Activated T-cell treated with anti-CD3 and anti-CD28 coated beads, Interleukin-2, amount 50 U/mL, for 4 hours (primary cell): ENCODE measurements at regions not wholly inside any gene's neighbourhood (a gene's known extent, or its start where the extent isn't known, plus 50 kb on each side); places are given as distances from the start of the nearest gene placed in this dataset.

Experiments
- ATAC-seq, 2 donors: fragments of 200-7000 bp; cut with Tn5 transposase; one replicate each; pipeline ENCODE4 v1.10.0; 2021
- DNase-seq: peaks from one replicate; pipeline ENCODE4 v3.0.0-alpha.2; 2020
- H3K27me3 Mint-ChIP-seq: one replicate; pipeline ENCODE4 v1.8.0; 2021; ENCODE audit warnings: low read depth, mixed read lengths
- H3K36me3 Mint-ChIP-seq: one replicate; pipeline ENCODE4 v1.8.0; 2022; ENCODE audit warnings: mixed read lengths; ENCODE audit not compliant: insufficient read depth
- H3K4me1 Mint-ChIP-seq: one replicate; pipeline ENCODE4 v1.8.0; 2021; ENCODE audit warnings: low read depth, mixed read lengths
- H3K4me3 Mint-ChIP-seq: one replicate; pipeline ENCODE4 v1.8.0; 2021; ENCODE audit warnings: mild to moderate bottlenecking, moderate library complexity, mixed read lengths
- H3K9me3 Mint-ChIP-seq: one replicate; pipeline ENCODE4 v1.8.0; 2021; ENCODE audit warnings: mixed read lengths

DNA sequence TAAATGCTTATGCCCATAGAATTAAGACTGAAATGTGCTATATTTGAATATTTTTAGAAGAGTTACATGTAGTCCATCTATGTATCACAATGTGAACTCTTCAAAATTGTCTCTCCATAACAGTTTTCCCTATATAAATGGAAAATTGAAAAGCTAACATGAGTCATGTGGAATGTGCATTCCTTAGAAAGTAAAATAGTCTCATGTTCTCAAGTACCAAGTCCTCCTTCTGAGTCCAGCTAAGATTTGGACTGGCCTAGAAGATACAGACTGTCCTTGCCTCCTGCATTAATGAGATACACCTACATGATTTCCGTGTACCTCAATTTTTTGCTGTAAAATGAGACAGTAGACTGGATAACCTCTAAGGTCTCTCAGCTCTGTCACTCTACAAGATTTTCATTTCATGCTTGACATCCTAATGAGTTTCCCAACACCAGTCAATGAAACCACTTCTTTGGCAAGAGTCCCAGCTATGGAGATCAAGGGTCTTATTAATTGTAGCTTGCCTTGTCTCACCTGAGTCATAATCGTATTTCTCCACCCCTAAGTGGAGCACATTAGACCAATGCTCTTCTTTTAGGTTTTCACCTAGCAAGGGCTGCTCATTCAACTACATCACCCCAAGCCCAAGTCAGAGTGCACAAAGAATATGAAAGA is 350.6 kb upstream of the IL12A start:
- Mint-ChIP-seq H3K4me1 (no peaks in the 10 kb centered on the region), H3K4me3 (no peak overlapping the region), H3K9me3 (no peaks in the 10 kb centered on the region), H3K36me3 (no peaks in the 10 kb centered on the region), H3K27me3 (no peaks in the 10 kb centered on the region)
- DNase-seq = no peak
- no peak for ATAC-seq

DNA sequence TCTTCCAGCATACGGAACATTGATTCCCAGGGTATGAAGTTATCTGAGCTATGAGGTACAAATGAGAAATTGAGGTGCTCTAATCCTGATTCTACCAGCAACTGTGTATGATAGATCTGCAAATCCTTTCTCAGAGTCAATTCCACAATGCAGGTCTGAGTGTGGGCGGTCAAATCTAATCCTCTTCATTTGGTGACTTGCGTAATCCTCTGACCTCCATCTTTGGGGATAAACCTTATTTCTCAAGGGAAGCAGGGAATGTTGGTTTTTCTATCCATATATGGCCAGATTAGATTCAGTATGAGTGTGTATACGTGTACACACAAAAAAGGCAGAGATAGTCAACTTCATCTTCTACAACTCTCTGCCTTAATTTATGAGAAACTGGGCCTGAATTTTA is 348.4 kb upstream of the IL12A start:
- no peaks in the 10 kb centered on the region for H3K9me3 Mint-ChIP-seq
- ATAC-seq (no peak), DNase-seq (no peak)
- no peaks in the 10 kb centered on the region for H3K4me1 Mint-ChIP-seq
- H3K4me3 Mint-ChIP-seq = no peak overlapping the region
- H3K36me3 Mint-ChIP-seq = no peaks in the 10 kb centered on the region
- no peaks in the 10 kb centered on the region for H3K27me3 Mint-ChIP-seq

DNA sequence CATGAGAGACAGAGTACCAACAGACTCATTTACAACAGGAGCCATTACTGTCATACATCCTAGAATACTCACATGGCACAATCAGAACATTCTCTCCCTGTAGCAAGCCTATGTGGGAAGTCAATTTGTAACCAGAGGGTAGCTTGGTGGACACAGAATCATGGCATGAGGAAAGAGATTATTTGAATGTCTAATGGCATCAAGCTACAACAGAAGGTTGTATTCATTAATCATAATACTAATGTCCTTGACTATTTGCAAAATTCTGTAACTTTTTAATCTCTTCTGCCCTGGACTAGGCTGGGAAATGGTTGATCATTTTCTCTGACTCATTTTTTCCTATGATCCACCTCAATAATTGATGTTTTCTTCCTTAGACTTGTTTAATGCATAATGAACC is 345.2 kb upstream of the IL12A start:
- Mint-ChIP-seq H3K4me3 (no peak overlapping the region), H3K9me3 (no peaks in the 10 kb centered on the region), H3K36me3 (no peaks in the 10 kb centered on the region), H3K4me1 (no peaks in the 10 kb centered on the region), H3K27me3 (no peaks in the 10 kb centered on the region)
- DNase-seq (no peak), ATAC-seq (no peak)

DNA sequence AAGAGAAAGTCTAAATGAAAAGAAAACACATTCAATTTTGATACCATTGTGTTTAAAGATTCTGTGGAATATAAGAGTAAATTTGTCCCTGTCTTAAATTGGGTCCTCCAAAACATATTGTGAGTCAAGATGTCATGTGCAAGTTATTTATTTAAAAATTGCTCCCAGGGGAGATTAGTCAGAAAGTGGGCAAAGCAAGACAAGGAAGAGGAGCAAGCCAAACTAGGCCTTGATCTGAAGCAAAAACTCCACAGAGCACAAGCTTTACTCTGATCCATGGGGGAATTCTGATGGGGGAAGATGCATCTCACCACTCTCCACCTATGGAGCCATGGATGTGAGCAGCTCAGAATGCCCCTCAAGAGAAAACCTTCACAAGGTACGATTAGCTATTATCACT is 342.8 kb upstream of the IL12A start:
- Mint-ChIP-seq H3K27me3 (no peaks in the 10 kb centered on the region), H3K36me3 (no peaks in the 10 kb centered on the region), H3K9me3 (no peaks in the 10 kb centered on the region), H3K4me1 (no peaks in the 10 kb centered on the region), H3K4me3 (no peak overlapping the region)
- ATAC-seq (no peak), DNase-seq (no peak)

DNA sequence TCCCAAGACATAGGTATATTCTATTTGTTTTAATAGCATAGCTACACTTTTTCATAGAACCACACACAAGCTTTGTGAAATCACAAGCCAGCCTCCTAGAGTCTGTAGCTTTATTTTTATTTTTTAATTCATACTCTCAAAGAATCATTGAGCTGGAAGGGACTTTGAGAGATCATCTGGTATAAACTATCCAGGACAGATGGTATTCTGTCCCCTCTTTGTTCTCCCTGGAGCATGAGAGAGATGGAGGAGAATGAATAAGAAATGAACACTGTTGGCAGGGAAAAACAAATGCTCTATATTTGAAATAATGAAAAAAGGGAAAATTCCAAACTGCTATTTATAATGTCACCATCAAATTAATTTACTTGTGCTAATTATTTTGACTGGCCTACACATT is 338.7 kb upstream of the IL12A start:
- DNase-seq = no peak
- no peaks in the 10 kb centered on the region for H3K36me3 Mint-ChIP-seq
- H3K4me3 Mint-ChIP-seq = no peak overlapping the region
- H3K27me3 Mint-ChIP-seq = no peaks in the 10 kb centered on the region
- H3K9me3 Mint-ChIP-seq = no peaks in the 10 kb centered on the region
- H3K4me1 Mint-ChIP-seq = no peaks in the 10 kb centered on the region
- no peak for ATAC-seq

DNA sequence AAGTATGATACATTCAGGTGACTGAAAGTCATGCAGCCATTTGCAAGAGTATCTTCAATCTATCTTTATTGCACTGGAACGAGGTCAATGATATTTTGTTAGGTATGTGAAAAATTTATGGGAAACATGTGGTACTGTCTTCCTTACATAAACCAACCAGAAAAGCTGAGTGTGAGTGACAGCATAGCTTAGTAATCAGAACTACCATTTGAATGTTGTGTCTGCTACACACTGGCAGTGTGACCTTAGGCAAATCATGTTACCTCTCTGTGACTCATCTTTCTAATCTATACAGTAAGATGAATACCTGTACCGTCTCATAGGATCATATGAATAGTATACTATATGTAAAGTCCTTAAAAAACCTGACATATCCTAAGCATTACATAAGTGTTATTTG is 337.9 kb upstream of the IL12A start:
- DNase-seq (no peak), ATAC-seq (no peak)
- Mint-ChIP-seq H3K9me3 (no peaks in the 10 kb centered on the region), H3K36me3 (no peaks in the 10 kb centered on the region), H3K4me3 (no peak overlapping the region), H3K27me3 (no peaks in the 10 kb centered on the region), H3K4me1 (no peaks in the 10 kb centered on the region)

DNA sequence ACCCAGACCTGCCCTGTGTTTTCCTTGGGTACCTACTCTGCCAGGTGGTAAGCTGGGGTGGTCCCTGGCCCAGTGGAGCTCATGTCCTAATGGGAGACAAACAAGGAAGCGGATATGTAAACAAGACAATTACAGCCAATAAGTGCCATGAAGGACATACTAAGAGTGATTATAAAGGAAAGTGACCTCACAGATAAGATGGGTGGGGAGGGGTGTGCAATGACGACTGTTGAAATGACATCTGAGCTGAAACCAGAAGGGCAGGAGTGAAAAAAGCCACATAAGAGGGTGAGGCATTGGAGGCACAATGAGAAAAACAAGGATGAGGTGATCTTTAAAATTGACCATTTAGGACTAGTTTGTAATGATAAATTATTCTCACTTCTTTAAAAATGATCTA is 336.2 kb upstream of the IL12A start:
- H3K4me3 Mint-ChIP-seq = no peak overlapping the region
- H3K9me3 Mint-ChIP-seq = no peaks in the 10 kb centered on the region
- H3K36me3 Mint-ChIP-seq = no peaks in the 10 kb centered on the region
- ATAC-seq = no peak
- no peaks in the 10 kb centered on the region for H3K27me3 Mint-ChIP-seq
- no peak for DNase-seq
- no peaks in the 10 kb centered on the region for H3K4me1 Mint-ChIP-seq

DNA sequence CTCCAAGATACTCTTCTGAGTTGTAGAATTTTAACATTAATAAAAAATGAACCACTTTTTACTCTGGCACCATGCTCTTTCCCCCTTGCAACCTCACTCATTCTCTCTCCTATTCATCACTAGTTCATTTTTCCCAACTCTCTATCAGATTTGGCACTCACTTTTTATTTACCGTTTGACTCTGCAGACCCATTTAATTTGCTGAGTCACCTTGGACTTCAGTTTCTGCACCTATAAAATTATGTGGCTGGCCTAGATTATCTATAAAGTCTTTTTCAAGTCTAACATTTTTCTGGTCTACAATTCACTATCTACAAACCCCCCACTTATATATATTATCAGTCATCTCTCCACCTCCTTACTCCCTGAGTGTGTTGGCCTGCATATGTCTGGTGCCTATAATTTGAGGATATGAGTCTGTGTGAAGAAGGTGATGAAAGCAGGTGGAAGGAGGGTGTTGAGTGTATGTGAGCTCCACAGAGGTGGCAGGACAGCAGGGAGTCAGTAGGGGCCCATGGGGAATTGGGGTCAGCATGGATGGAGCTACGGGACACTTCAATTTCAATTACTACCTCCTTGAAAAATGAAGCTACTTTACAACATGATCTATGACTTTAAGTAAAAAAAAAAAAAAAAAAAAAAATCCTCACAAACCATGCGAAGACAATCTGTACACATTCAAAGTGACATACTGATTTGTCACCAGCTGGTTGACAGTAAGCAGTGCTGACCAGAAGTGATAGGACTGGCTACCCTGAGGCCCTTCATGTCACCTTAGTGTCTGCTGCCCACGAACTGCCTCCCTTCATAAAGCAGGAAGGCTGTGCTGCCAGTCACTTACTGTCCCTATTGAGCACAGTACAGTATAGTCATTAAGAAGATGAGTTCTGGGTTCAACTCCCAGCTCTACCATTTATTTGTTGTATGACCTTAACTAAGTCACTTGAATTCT is 334.2 kb upstream of the IL12A start:
- H3K4me1 Mint-ChIP-seq = no peaks in the 10 kb centered on the region

DNA sequence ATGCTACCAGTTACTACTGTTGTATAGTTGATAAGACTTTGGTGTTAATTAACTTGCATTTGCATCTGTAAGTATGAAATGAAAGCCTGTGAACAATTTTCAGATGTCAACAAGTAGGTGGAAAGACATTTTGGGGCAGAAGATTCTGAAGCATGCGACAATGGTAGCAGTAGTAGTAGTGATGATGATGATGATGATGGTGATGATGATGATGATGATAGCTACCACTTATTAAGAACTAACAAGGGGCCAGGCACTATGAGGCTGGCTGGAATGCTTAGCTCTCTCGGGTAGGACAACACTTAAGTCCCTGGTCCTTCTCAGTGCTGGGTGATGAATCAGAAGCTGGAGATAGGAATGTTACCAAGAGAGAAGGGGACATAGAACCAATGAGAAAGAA is 333.4 kb upstream of the IL12A start:
- H3K4me1 Mint-ChIP-seq = no peaks in the 10 kb centered on the region
- no peak overlapping the region for H3K4me3 Mint-ChIP-seq
- H3K27me3 Mint-ChIP-seq = no peaks in the 10 kb centered on the region
- H3K36me3 Mint-ChIP-seq = no peaks in the 10 kb centered on the region
- H3K9me3 Mint-ChIP-seq = no peaks in the 10 kb centered on the region
- no peak for ATAC-seq
- no peak for DNase-seq

More for the DNA sequence above, 334.2 kb upstream of the IL12A start:
- Mint-ChIP-seq H3K9me3 (no peaks in the 10 kb centered on the region), H3K27me3 (no peaks in the 10 kb centered on the region), H3K4me3 (no peak overlapping the region), H3K36me3 (no peaks in the 10 kb centered on the region)
- ATAC-seq = no peak
- DNase-seq = no peak

DNA sequence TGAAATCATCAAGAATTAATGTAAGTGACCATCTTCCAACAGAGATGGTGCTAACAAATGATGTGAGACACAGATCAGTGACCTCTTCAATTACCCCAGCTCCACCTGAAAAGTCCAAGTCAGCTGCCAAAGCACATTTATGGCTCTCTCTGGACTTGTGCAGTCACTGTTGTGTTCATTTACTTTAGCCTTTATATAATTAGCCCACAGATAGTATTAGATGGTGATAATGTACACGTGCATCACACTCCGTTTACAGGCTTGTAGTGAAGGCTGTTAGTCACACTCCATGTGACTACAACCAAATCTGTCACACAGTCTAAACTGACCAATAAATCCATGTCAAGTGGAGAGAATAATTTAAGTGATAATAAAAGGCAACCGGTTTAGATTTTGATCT is 331.5 kb upstream of the IL12A start:
- ATAC-seq (no peak), DNase-seq (no peak)
- Mint-ChIP-seq H3K4me1 (no peaks in the 10 kb centered on the region), H3K4me3 (no peak overlapping the region), H3K36me3 (no peaks in the 10 kb centered on the region), H3K27me3 (no peaks in the 10 kb centered on the region), H3K9me3 (peaks cover 5% of the 10 kb centered on the region)

DNA sequence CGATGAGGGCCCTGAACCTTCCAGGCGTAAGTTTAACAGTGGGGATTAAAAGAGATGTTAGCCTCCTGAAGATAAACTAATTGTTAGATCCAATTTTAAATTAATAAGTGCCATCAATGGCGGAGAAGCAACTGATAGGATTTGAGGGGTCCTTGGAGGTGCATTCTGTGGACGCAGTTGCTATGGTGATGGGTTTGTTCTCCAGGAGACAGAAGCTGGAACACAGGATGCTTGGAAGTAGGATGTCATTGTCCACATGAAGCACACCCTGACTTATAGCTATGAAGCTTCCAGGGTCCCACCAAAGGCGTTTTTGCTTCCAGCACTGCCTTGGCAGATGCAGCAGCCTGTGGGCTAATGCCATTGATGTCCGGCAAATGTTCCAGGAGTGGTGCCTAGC is 331.0 kb upstream of the IL12A start:
- no peak overlapping the region for H3K4me3 Mint-ChIP-seq

DNA sequence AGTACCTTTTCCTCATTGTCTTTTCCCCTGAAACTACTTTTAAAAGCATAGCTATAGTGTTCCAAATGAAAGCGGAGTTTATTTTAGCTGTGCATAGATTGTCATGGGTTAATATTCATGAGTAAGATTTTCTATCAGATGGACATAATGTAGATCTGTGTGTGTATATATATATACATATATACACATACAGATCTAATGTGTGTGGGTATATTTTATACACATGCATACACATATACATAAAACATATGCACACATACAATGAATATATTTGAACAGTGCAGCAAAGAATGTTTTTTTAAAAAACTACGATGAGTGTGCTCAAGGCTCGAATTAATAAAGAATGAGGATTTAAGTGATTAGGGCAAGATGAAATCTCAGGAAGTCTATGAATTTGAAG is 328.3 kb upstream of the IL12A start:
- Mint-ChIP-seq H3K9me3 (peaks cover 7% of the 10 kb centered on the region), H3K4me3 (no peak overlapping the region), H3K36me3 (no peaks in the 10 kb centered on the region), H3K4me1 (no peaks in the 10 kb centered on the region), H3K27me3 (no peaks in the 10 kb centered on the region)
- ATAC-seq (no peak), DNase-seq (no peak)

More for the DNA sequence above, 331.0 kb upstream of the IL12A start:
- ATAC-seq (no peak), DNase-seq (no peak)
- H3K4me1 Mint-ChIP-seq = no peaks in the 10 kb centered on the region
- H3K36me3 Mint-ChIP-seq = no peaks in the 10 kb centered on the region
- peaks cover 7% of the 10 kb centered on the region for H3K9me3 Mint-ChIP-seq
- H3K27me3 Mint-ChIP-seq = no peaks in the 10 kb centered on the region

DNA sequence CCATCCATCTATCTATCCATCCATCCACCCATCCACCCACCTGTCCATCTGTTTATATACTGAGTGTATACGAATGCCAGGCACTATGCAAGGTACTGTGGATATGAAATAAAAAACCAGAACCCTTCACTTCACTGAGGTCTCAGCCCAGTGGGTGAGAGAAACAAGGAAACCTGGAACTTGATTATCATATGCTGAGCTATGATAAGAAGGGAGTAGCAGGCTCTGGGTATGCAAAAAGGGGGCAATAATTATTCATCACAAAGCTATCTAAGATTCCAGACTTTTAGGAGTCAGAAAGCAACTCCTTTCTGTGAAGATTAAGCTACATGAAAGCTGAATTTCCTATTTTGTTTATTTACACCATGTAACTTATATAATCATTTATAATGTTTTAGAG is 327.7 kb upstream of the IL12A start:
- Mint-ChIP-seq H3K4me1 (no peaks in the 10 kb centered on the region), H3K9me3 (peaks cover 7% of the 10 kb centered on the region), H3K4me3 (no peak overlapping the region), H3K36me3 (no peaks in the 10 kb centered on the region), H3K27me3 (no peaks in the 10 kb centered on the region)
- ATAC-seq (no peak), DNase-seq (no peak)

DNA sequence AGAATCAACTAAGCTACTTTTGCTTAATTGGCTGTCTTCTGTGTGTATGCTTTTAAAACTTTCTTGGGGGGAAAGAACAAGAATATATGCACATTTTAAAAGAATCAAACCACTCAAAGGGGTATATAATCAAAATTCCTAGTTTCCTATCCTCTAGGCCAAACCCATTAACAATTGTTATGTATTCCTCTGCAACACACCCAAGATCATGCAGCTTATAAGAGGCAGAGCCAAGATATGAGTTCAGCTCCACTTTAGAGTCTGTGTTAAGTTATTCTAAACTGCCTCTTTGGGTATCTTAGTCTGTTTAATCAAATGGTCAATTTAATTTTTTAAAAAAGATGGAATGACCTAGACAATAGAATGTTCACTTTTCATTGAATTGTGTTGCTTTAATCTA is 326.1 kb upstream of the IL12A start:
- no peaks in the 10 kb centered on the region for H3K36me3 Mint-ChIP-seq
- DNase-seq (no peak), ATAC-seq (no peak)
- no peaks in the 10 kb centered on the region for H3K4me1 Mint-ChIP-seq
- H3K9me3 Mint-ChIP-seq = peaks cover 7% of the 10 kb centered on the region
- H3K27me3 Mint-ChIP-seq = no peaks in the 10 kb centered on the region
- H3K4me3 Mint-ChIP-seq = no peak overlapping the region

DNA sequence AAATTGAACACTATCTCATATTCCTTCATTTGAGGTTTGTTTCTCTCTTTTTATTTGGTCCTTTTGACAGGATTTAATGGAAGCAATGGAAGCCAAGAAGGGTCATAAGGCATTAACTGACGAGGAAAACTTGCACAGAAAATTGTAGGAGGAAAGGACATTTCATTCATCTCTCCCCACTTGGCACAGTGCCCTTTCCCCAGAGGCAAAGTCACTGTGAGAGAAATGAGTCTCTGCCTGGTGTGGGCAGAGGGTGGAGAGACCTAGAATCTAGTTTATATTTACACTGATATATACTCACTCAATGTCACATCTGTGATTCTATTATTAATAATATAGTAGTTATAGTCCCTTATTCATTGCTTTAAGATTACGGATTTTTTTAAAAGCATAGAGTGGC is 324.6 kb upstream of the IL12A start:
- Mint-ChIP-seq H3K4me1 (no peaks in the 10 kb centered on the region), H3K27me3 (no peaks in the 10 kb centered on the region), H3K9me3 (peaks cover 7% of the 10 kb centered on the region), H3K4me3 (no peak overlapping the region), H3K36me3 (no peaks in the 10 kb centered on the region)
- DNase-seq (no peak), ATAC-seq (no peak)
